H1 (cell line): ENCODE measurements at regions not wholly inside any gene's neighbourhood (a gene's known extent, or its start where the extent isn't known, plus 50 kb on each side); places are given as distances from the start of the nearest gene placed in this dataset.

Experiments used
- CTCF ChIA-PET: fragments of 300-600 bp; sonication (Branson Sonifier 250); formaldehyde crosslinking; loops from one replicate; lab custom pipeline; 2021; ENCODE audit not compliant: partially characterized antibody; lab: Charles Lee
- POLR2A ChIA-PET: fragments of 300-600 bp; sonication (Branson Sonifier 250); formaldehyde crosslinking; loops from one replicate; lab custom pipeline; 2021; ENCODE audit warnings: inconsistent platforms; ENCODE audit not compliant: partially characterized antibody; lab: Charles Lee
- DNase-seq, 2 experiments: peaks; one replicate each; pipeline versions ENCODE4 v3.0.0 to v3.0.0-alpha.2; 2010 to 2022; ENCODE audit warnings: low spot score in 2 of 2, low read depth in 1 of 2, mixed read lengths in 1 of 2
- FAIRE-seq: peaks from 2 replicates; lab custom pipeline; 2011; peaks lifted over from hg19 to GRCh38; lab: Jason Lieb, UNC
- H2AFZ ChIP-seq: 2 replicates; pipeline ENCODE4 v1.8.1; 2012; ENCODE audit warnings: low read length, inconsistent platforms
- H2AK5ac ChIP-seq: 2 replicates; pipeline ENCODE4 v1.6.1; 2013; ENCODE audit warnings: low read depth, low read length
- H2BK120ac ChIP-seq: replicated peaks from 2 replicates; pipeline ENCODE3; 2013; ENCODE audit warnings: low read depth, low read length, inconsistent platforms
- H2BK12ac ChIP-seq: 2 replicates; pipeline ENCODE4 v1.6.1; 2013; ENCODE audit warnings: low read depth, low read length
- H2BK15ac ChIP-seq: 2 replicates; pipeline ENCODE4 v1.6.1; 2013; ENCODE audit warnings: low read length
- H2BK20ac ChIP-seq: 2 replicates; pipeline ENCODE4 v1.6.1; 2013; ENCODE audit warnings: low read length
- H2BK5ac ChIP-seq: 2 replicates; pipeline ENCODE4 v1.6.1; 2013; ENCODE audit warnings: low read depth, low read length
- H3K14ac ChIP-seq: 2 replicates; pipeline ENCODE4 v1.6.1; 2013; ENCODE audit warnings: inconsistent platforms; ENCODE audit not compliant: insufficient read length
- H3K18ac ChIP-seq: 2 replicates; pipeline ENCODE4 v1.6.1; 2013; ENCODE audit warnings: low read length; ENCODE audit errors: extremely low read depth
- H3K23ac ChIP-seq: 2 replicates; pipeline ENCODE4 v1.6.1; 2013; ENCODE audit warnings: inconsistent platforms; ENCODE audit not compliant: insufficient read length
- H3K23me2 ChIP-seq: 2 replicates; pipeline ENCODE4 v1.6.1; 2013; ENCODE audit warnings: low read depth, low read length
- H3K27ac ChIP-seq: 2 replicates; pipeline ENCODE4 v1.6.1; 2011; ENCODE audit warnings: low read depth, low read length, inconsistent platforms
- H3K27me3 ChIP-seq, 4 experiments: replicated peaks in 1 of 4; 1 replicate in 1 of 4; 2 replicates in 3 of 4; pipeline versions ENCODE4 v1.6.1 to v1.8.1; 2011 to 2013; ENCODE audit warnings: low read length in 3 of 4, mild to moderate bottlenecking in 3 of 4, inconsistent platforms in 2 of 4, mixed read lengths in 2 of 4, moderate library complexity in 1 of 4; ENCODE audit not compliant: control insufficient read depth in 3 of 4, insufficient read depth in 3 of 4; ENCODE audit errors: extremely low read depth in 1 of 4
- H3K36me3 ChIP-seq, 4 experiments: 2 replicates each; pipeline versions ENCODE4 v1.6.1 to v1.8.1; 2011 to 2013; ENCODE audit warnings: mild to moderate bottlenecking in 4 of 4, low read length in 3 of 4, moderate library complexity in 2 of 4, control low read depth in 1 of 4, inconsistent platforms in 1 of 4; ENCODE audit not compliant: insufficient read depth in 4 of 4, control insufficient read depth in 2 of 4
- H3K4ac ChIP-seq: replicated peaks from 2 replicates; pipeline ENCODE3; 2013; ENCODE audit warnings: low read length, low read depth, mixed read lengths, inconsistent platforms; ENCODE audit not compliant: insufficient read length
- H3K4me1 ChIP-seq, 4 experiments: replicated peaks in 1 of 4; 1 replicate in 1 of 4; 2 replicates in 3 of 4; pipeline versions ENCODE4 v1.6.1 to v1.8.1; 2011 to 2013; ENCODE audit warnings: low read length in 3 of 4, inconsistent platforms in 2 of 4, mixed read lengths in 1 of 4; ENCODE audit not compliant: insufficient read depth in 4 of 4, control insufficient read depth in 3 of 4
- H3K4me2 ChIP-seq, 2 experiments: 2 replicates each; pipeline versions ENCODE4 v1.6.1 to v1.8.1; 2011 to 2013; ENCODE audit warnings: low read depth in 2 of 2, low read length in 2 of 2, control low read depth in 1 of 2, inconsistent platforms in 1 of 2, mild to moderate bottlenecking in 1 of 2; ENCODE audit not compliant: insufficient read depth in 1 of 2
- H3K4me3 ChIP-seq, 4 experiments: fragments of 200-600, 300-600 bp in 1 of 4; sonication (generic), shearing (Covaris generic), sonication (Bioruptor Twin) in 1 of 4; 2 replicates each; pipeline versions ENCODE4 v1.5.1 to v1.8.1; 2011 to 2016; ENCODE audit warnings: low read length in 4 of 4, low read depth in 3 of 4, control low read depth in 2 of 4, inconsistent platforms in 2 of 4, mild to moderate bottlenecking in 2 of 4, mixed read lengths in 1 of 4, moderate library complexity in 1 of 4; ENCODE audit not compliant: insufficient read depth in 2 of 4; ENCODE audit errors: extremely low read depth in 1 of 4
- H3K56ac ChIP-seq: replicated peaks from 2 replicates; pipeline ENCODE3; 2013; ENCODE audit warnings: low read depth, mild to moderate bottlenecking, mixed read lengths, low read length, inconsistent platforms; ENCODE audit not compliant: insufficient read length
- H3K79me1 ChIP-seq: 2 replicates; pipeline ENCODE4 v1.6.1; 2013; ENCODE audit warnings: low read depth, low read length, control low read depth
- H3K79me2 ChIP-seq, 2 experiments: 2 replicates each; pipeline versions ENCODE4 v1.6.1 to v1.8.1; 2012 to 2013; ENCODE audit warnings: low read length in 2 of 2, mild to moderate bottlenecking in 2 of 2, inconsistent platforms in 1 of 2; ENCODE audit not compliant: insufficient read depth in 2 of 2, control insufficient read depth in 1 of 2
- H3K9ac ChIP-seq, 4 experiments: replicated peaks in 1 of 4; 1 replicate in 1 of 4; 2 replicates in 3 of 4; pipeline versions ENCODE4 v1.6.1 to v1.8.1; 2011 to 2013; ENCODE audit warnings: low read depth in 3 of 4, low read length in 3 of 4, control low read depth in 2 of 4, mild to moderate bottlenecking in 2 of 4, moderate library complexity in 2 of 4, inconsistent platforms in 1 of 4; ENCODE audit errors: extremely low read depth in 1 of 4
- H3K9me3 ChIP-seq, 2 experiments: 2 replicates each; pipeline versions ENCODE4 v1.6.1 to v1.8.1; 2012 to 2013; ENCODE audit warnings: mild to moderate bottlenecking in 2 of 2, moderate library complexity in 2 of 2, control low read depth in 1 of 2, inconsistent platforms in 1 of 2, low read depth in 1 of 2, low read length in 1 of 2, mixed read lengths in 1 of 2; ENCODE audit not compliant: insufficient read depth in 2 of 2
- H4K20me1 ChIP-seq, 2 experiments: replicated peaks in 1 of 2; 2 replicates each; pipeline versions ENCODE3 to v1.8.1; 2011 to 2013; ENCODE audit warnings: inconsistent platforms in 2 of 2, low read length in 2 of 2, mild to moderate bottlenecking in 1 of 2; ENCODE audit not compliant: insufficient read depth in 2 of 2, control insufficient read depth in 1 of 2
- H4K5ac ChIP-seq: 2 replicates; pipeline ENCODE4 v1.6.1; 2013; ENCODE audit warnings: low read length, low read depth, mixed read lengths, inconsistent platforms; ENCODE audit not compliant: insufficient read length
- H4K8ac ChIP-seq: 2 replicates; pipeline ENCODE4 v1.8.0; 2013; ENCODE audit warnings: mild to moderate bottlenecking, moderate library complexity, low read length, inconsistent platforms; ENCODE audit not compliant: insufficient read depth; ENCODE audit errors: extremely low read depth
- H4K91ac ChIP-seq: replicated peaks from 2 replicates; pipeline ENCODE3; 2013; ENCODE audit warnings: low read length, mixed read lengths, inconsistent platforms; ENCODE audit not compliant: insufficient read length
- CTCF ChIP-seq, 3 experiments: IDR thresholded peaks; 1 replicate in 2 of 3; 2 replicates in 1 of 3; pipeline versions ENCODE4 v1.5.1 to v1.6.1; 2011; ENCODE audit warnings: low read length in 3 of 3, mild to moderate bottlenecking in 3 of 3, inconsistent platforms in 2 of 3, low read depth in 1 of 3, moderate library complexity in 1 of 3; ENCODE audit not compliant: insufficient read depth in 1 of 3; ENCODE audit errors: control extremely low read depth in 1 of 3
- FOSL1 ChIP-seq: IDR thresholded peaks from 2 replicates; pipeline ENCODE4 v1.6.1; 2011; ENCODE audit warnings: mild to moderate bottlenecking, low read depth, low read length, moderate library complexity; ENCODE audit not compliant: insufficient read depth
- JUN ChIP-seq: IDR thresholded peaks from 2 replicates; pipeline ENCODE4 v1.6.1; 2011; ENCODE audit warnings: low read depth, mild to moderate bottlenecking, improper control_type of control experiment, low read length
- NANOG ChIP-seq: IDR thresholded peaks from 2 replicates; pipeline ENCODE4 v1.6.1; 2011; ENCODE audit warnings: low read length, low read depth, mild to moderate bottlenecking, inconsistent platforms; ENCODE audit not compliant: insufficient read depth, poor library complexity, severe bottlenecking
- POLR2A ChIP-seq, 2 experiments: IDR thresholded peaks; 1 replicate in 1 of 2; 2 replicates in 1 of 2; pipeline ENCODE4 v1.6.1; 2011; ENCODE audit warnings: low read depth in 2 of 2, low read length in 2 of 2, mild to moderate bottlenecking in 2 of 2; ENCODE audit errors: control extremely low read depth in 1 of 2
- RAD21 ChIP-seq, 2 experiments: IDR thresholded peaks in 1 of 2; conservative IDR thresholded peaks in 1 of 2; 2 replicates each; pipeline ENCODE4 v1.6.1; 2011; ENCODE audit warnings: low read depth in 2 of 2, low read length in 2 of 2, improper control_type of control experiment in 1 of 2, inconsistent platforms in 1 of 2, mild to moderate bottlenecking in 1 of 2, moderate library complexity in 1 of 2
- RBBP5 ChIP-seq: IDR thresholded peaks from 2 replicates; pipeline ENCODE4 v1.7.1; 2012; ENCODE audit warnings: low read depth, mild to moderate bottlenecking, inconsistent platforms, low read length, moderate library complexity, borderline replicate concordance
- TAF1 ChIP-seq: IDR thresholded peaks from 2 replicates; pipeline ENCODE4 v1.6.1; 2011; ENCODE audit warnings: mild to moderate bottlenecking, low read depth, low read length
- TEAD4 ChIP-seq: IDR thresholded peaks from 2 replicates; pipeline ENCODE4 v1.6.1; 2012; ENCODE audit warnings: low read depth, low read length, inconsistent platforms, mixed read lengths
- YY1 ChIP-seq: IDR thresholded peaks from 2 replicates; pipeline ENCODE4 v1.6.1; 2011; ENCODE audit warnings: low read depth, mild to moderate bottlenecking, low read length
- ZNF274 ChIP-seq: IDR thresholded peaks from 2 replicates; pipeline ENCODE4 v1.7.0; 2012; ENCODE audit warnings: low read length, borderline replicate concordance; ENCODE audit errors: extremely low read depth
- WGBS, 2 experiments: shearing (Covaris generic) in 1 of 2; methylation state at CpG; one replicate each; pipeline versions ENCODE4 v1.1.6 to v1.1.7; 2013 to 2015; ENCODE audit warnings: low lambda C conversion rate in 2 of 2, mixed read lengths in 2 of 2, inconsistent platforms in 1 of 2, low coverage in 1 of 2, missing lambda C conversion rate in 1 of 2; ENCODE audit not compliant: insufficient replicate concordance in 2 of 2, insufficient coverage in 1 of 2, insufficient read length in 1 of 2; ENCODE audit errors: extremely low coverage in 1 of 2, missing lambda C conversion rate in 1 of 2; 5-methylcytosine and 5-hydroxymethylcytosine counted together
- TF ChIP-seq, protein P1 (sequence below): IDR thresholded peaks from 2 replicates; pipeline ENCODE4 v1.6.1; 2012; ENCODE audit warnings: inconsistent platforms

DNA sequence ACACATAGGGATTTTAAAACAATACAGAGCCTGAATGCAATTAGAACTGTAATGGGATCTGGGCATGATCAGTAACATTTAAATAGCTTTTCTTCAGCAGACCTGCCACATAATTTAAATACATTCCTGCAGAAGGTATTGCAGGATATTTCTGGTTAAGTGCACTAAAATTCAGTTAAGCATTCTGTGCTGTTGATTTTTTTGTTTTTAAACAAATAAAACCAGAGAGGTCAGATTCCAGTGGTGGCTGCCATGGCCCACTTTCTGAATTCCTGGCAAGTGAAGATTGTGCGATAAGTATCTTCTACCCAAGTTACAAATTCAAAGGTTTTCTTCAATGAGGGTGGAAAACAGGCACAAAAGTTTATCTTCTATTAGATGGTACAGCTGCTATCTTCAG, 98.7 kb downstream of the RAP2B start:
- Histone ChIP-seq H3K56ac (no peak overlapping the region), H3K14ac (no peak overlapping the region), H3K23me2 (no peaks in the 10 kb centered on the region), H2BK120ac (no peak overlapping the region), H2BK20ac (no peak overlapping the region), H2BK12ac (no peak overlapping the region), H3K4me1 (0 out of 7 replicates have a peak, but pooled peaks cover 0 to 1% (median 0%) of the 10 kb centered on the region in 4 experiments), H4K20me1 (no peaks in the 10 kb centered on the region), H3K4me3 (no peak overlapping the region), H2AK5ac (no peak overlapping the region), H3K9me3 (no peaks in the 10 kb centered on the region), H3K18ac (no peak overlapping the region), H3K27me3 (no peaks in the 10 kb centered on the region), H3K27ac (no peak overlapping the region), H3K79me2 (no peaks in the 10 kb centered on the region), H4K91ac (no peak overlapping the region), H3K79me1 (no peaks in the 10 kb centered on the region), H3K4me2 (no peak overlapping the region), H2BK15ac (no peak overlapping the region), H4K5ac (no peak overlapping the region), H2AFZ (no peak overlapping the region; the same call in 1 of the 2 replicates), H3K36me3 (no peaks in the 10 kb centered on the region), H3K23ac (no peak overlapping the region), H3K9ac (no peak overlapping the region), H3K4ac (no peak overlapping the region), H2BK5ac (no peak overlapping the region), H4K8ac (no peak overlapping the region)
- DNase-seq (no peak), FAIRE-seq (no peak)
- ChIA-PET CTCF (interaction anchor here (0.8 kb wide), 1 partner anchor 19 kb away, joined by 3 read pairs; no protein-coding TSS in a partner anchor), POLR2A (no interaction called here)
- WGBS, 2 experiments = 100% methylated on average over 1 of the region's 1 CpG; no CpG with 5 or more reads in 1 of the 2 experiments
- TF ChIP-seq RAD21 (IDR thresholded peaks at IDR 0.05 in 1 of 2, conservative IDR thresholded peaks at IDR 0.05 in 1 of 2; ENCODE audit: low read depth in 2 of 2, low read length in 2 of 2) (no peak), NANOG (no peak), JUN (no peak), TAF1 (no peak), TEAD4 (no peak), YY1 (no peak), RBBP5 (no peak), FOSL1 (no peak), CTCF (IDR thresholded peaks at IDR 0.05; ENCODE audit: control extremely low read depth in 1 of 3, insufficient read depth in 1 of 3, low read depth in 1 of 3, low read length in 3 of 3) (no peak), ZNF274 (no peak), POLR2A (IDR thresholded peaks at IDR 0.05; ENCODE audit: control extremely low read depth in 1 of 2, low read depth in 2 of 2, low read length in 2 of 2) (no peak)
- TF ChIP-seq, protein P1, sequence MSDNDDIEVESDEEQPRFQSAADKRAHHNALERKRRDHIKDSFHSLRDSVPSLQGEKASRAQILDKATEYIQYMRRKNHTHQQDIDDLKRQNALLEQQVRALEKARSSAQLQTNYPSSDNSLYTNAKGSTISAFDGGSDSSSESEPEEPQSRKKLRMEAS = no peak
